ENCODE measurements at regions not wholly inside any gene's neighbourhood (a gene's known extent, or its start where the extent isn't known, plus 50 kb on each side); places are given as distances from the start of the nearest gene placed in this dataset.

DNA sequence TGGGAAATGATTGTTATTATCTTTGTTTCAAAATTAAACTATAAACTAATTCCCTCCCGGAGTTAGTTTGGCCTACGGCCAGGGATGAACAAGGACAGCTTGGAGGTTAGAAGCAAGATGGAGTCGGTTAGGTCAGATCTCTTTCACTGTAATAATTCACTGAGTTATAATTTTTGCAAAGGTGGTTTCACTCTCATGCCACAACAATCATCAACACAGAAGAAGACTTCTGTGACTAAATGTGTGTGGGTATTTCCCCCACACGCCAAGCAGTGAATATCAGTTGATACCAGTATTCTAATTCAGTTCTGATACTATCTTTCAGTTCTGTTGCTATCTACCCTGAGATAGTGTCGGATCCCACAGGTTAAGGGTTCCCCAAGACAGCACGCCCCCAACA, 215.1 kb downstream of the S1PR1 start:
- DNase-seq (ENCODE audit: low spot score): no peak
- Histone ChIP-seq H3K27ac (no peak overlapping the region), H3K4me3 (no peak overlapping the region)
- TF ChIP-seq, protein P1, sequence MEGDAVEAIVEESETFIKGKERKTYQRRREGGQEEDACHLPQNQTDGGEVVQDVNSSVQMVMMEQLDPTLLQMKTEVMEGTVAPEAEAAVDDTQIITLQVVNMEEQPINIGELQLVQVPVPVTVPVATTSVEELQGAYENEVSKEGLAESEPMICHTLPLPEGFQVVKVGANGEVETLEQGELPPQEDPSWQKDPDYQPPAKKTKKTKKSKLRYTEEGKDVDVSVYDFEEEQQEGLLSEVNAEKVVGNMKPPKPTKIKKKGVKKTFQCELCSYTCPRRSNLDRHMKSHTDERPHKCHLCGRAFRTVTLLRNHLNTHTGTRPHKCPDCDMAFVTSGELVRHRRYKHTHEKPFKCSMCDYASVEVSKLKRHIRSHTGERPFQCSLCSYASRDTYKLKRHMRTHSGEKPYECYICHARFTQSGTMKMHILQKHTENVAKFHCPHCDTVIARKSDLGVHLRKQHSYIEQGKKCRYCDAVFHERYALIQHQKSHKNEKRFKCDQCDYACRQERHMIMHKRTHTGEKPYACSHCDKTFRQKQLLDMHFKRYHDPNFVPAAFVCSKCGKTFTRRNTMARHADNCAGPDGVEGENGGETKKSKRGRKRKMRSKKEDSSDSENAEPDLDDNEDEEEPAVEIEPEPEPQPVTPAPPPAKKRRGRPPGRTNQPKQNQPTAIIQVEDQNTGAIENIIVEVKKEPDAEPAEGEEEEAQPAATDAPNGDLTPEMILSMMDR (IDR thresholded peaks at IDR 0.05): no peak

DNA sequence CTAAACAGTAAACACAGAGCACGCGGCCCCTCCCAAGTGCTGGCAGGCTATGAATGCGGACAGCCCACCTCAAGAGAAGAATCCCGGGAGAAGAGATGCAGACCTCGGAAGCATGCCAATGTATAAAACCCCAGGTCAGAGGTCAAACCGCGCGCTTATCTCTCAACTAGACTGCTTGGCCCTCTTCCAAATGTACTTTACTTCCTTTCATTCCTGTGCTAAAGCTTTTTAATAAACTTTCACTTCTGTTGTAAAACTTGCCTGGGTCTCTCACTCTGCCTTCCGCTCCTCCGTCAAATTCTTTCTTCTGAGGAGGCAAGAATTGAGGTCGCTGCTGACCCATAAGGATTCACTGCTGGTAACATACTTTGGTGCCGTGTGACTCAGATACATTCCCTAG, 216.0 kb downstream of the S1PR1 start:
- no peak for DNase-seq (ENCODE audit: low spot score)
- TF ChIP-seq, protein P1 (IDR thresholded peaks at IDR 0.05): no peak
- Histone ChIP-seq H3K4me3 (no peak overlapping the region), H3K27ac (no peak overlapping the region)

DNA sequence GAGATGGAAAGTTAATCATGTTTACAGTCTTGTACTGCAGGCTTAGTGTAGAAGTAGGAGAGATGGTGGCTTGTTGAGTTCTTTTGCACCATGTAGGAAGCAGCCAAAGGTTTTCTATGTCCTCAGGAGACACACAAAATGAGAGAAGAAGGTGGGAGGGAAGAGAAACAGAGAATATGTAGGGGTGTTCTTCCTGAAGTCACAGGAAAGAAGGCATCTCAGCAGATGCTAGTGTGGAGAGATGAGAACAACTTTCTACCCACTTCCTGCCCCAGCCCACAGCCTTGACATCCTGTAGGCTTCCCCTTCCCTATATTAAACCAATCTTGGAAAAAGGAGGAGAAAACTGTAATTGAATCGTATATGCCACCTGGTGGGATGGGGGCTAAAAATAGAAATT, 217.0 kb downstream of the S1PR1 start:
- TF ChIP-seq, protein P1 (IDR thresholded peaks at IDR 0.05): no peak
- no peak overlapping the region for H3K4me3 ChIP-seq
- no peak overlapping the region for H3K27ac ChIP-seq
- DNase-seq (ENCODE audit: low spot score): no peak

DNA sequence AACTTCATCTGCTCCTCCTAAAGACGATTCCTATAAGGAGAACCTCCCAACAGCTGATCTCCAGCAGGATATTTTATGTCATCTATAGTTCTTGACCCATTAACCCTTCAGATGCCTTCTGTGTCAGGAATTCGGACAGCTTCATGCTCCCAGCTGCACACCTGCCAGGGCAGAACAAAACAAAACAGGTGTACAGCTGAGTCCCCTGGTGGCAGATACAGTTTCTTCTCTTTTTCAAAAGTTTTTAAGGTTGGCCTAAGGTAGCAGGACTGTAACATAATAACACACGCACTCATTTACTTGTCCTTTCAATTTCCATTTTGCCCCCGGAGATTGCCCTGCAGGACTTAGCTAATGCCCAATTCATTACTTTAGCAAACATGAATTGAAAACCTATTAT, 218.3 kb downstream of the S1PR1 start:
- H3K27ac ChIP-seq: no peak overlapping the region
- TF ChIP-seq, protein P1 (IDR thresholded peaks at IDR 0.05): no peak
- H3K4me3 ChIP-seq: no peak overlapping the region
- DNase-seq (ENCODE audit: low spot score): no peak

DNA sequence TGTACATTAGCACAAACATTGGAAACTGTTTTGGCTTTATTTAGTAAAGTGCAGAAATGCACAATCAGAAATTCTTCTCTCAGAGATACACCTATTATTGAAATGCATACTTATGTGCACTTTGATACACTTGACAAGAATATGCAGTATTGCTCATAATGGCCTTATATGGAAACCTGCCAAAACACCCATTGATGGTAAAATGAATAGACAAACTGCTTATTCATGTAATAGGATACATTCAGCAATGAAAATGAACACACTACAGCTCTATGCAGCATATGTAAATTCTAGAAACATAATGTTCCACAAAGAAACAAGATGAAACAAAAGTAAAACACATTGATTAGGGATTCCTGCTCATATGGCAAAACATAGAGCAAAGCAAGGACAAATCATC, 223.9 kb downstream of the S1PR1 start:
- TF ChIP-seq, protein P1 (IDR thresholded peaks at IDR 0.05): no peak
- DNase-seq (ENCODE audit: low spot score): no peak

DNA sequence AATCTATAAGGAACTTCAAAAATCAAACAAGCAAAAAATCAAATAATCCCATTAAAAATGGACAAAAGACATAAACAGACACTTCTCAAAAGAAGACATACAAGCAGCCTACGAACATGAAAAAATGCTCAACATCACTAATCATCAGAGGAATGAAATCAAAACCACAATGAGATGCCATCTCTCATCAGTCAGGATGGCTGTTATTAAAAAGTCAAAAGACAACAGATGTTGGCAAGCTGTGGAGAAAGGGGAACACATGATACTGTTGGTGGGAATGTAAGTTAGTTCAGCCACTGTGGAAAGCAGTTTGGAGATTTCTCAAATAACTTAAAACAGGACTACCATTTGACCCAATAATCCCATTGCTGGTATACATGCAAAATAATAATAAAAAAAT, 226.4 kb downstream of the S1PR1 start:
- DNase-seq (ENCODE audit: low spot score): no peak
- no peak overlapping the region for H3K4me3 ChIP-seq
- TF ChIP-seq, protein P1 (IDR thresholded peaks at IDR 0.05): no peak
- H3K27ac ChIP-seq: no peak overlapping the region

More for the DNA sequence above, 223.9 kb downstream of the S1PR1 start:
- Histone ChIP-seq H3K27ac (no peak overlapping the region), H3K4me3 (no peak overlapping the region)

DNA sequence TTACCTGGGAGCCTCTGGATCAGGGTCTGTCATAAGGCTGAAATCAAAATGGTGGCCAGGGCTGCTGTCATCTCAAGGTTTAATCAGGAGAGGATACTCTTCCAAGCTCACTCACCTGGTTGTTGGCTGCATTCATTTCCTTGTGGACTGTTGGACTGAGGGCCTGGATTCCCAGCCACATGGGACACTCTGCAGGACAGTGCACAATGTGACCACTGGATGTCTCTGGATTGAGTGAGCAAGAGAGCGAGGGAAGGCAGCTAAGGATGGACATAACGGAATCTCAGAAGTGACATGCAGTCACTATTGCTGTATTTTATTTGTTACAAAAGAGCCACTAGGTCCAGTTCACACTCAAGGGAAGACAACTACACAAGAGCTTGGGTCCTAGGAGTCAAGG, 229.1 kb downstream of the S1PR1 start:
- no peak for DNase-seq (ENCODE audit: low spot score)
- H3K27ac ChIP-seq: no peak overlapping the region
- H3K4me3 ChIP-seq: no peak overlapping the region
- TF ChIP-seq, protein P1 (IDR thresholded peaks at IDR 0.05): no peak
